ENCODE measurements at regions not wholly inside any gene's neighbourhood (a gene's known extent, or its start where the extent isn't known, plus 50 kb on each side); places are given as distances from the start of the nearest gene placed in this dataset.
"Not testable (repeated sequence)": the region's sequence is repeated elsewhere in the genome, so short reads cannot be mapped to it uniquely, and the experiment has no call there.

- H2AFZ ChIP-seq (ENCODE audit: low read length): no peak overlapping the region
- BruUV-seq (replicated peaks): no TSS peak
- no peak overlapping the region for H3K4me2 ChIP-seq (ENCODE audit: low read length)
- H3K27ac ChIP-seq (ENCODE audit: low read depth, low read length, poor library complexity, severe bottlenecking): no peak overlapping the region
- POLR2A ChIA-PET: interaction anchor here (0.6 kb wide), 1 partner anchor 554 kb away, joined by 3 read pairs; no protein-coding TSS in a partner anchor
- intact Hi-C loops (cut with micrococcal nuclease; ENCODE audit: unreplicated experiment): no loop called here
- no peaks in the 10 kb centered on the region for H3K9me2 ChIP-seq (ENCODE audit: insufficient read depth, low read length)
- no peaks in the 10 kb centered on the region for H3K36me3 ChIP-seq (ENCODE audit: insufficient read depth, low read length)
- H3K4me3 ChIP-seq (ENCODE audit: low read depth, low read length, poor library complexity, severe bottlenecking): no peak overlapping the region
- no peaks in the 10 kb centered on the region for H4K20me1 ChIP-seq (ENCODE audit: insufficient read depth, low read length)
- CTCF ChIA-PET (ENCODE audit: unreplicated experiment): no interaction called here
- H3K79me2 ChIP-seq (ENCODE audit: insufficient read depth, low read depth, low read length): no peaks in the 10 kb centered on the region
- no peaks in the 10 kb centered on the region for H3K9me3 ChIP-seq (ENCODE audit: low read length)
- TF ChIP-seq EZH2phosphoT487 (IDR thresholded peaks at IDR 0.05; ENCODE audit: borderline replicate concordance, low read depth, low read length) (no peak), CTCF (conservative IDR thresholded peaks at IDR 0.05; ENCODE audit: low read length) (no peak)
- no peaks in the 10 kb centered on the region for H3K4me1 ChIP-seq (ENCODE audit: insufficient read depth, low read length, poor library complexity, severe bottlenecking)
- no peak for DNase-seq (ENCODE audit: low spot score)
Measured at GRCh38 chr4:77505958-77506319, 99.7 kb upstream of the CXCL13 start.

- BruUV-seq (replicated peaks): no TSS peak
- no peaks in the 10 kb centered on the region for H3K79me2 ChIP-seq (ENCODE audit: insufficient read depth, low read depth, low read length)
- H3K4me2 ChIP-seq (ENCODE audit: low read length): no peak overlapping the region
- no peak overlapping the region for H2AFZ ChIP-seq (ENCODE audit: low read length)
- no peaks in the 10 kb centered on the region for H4K20me1 ChIP-seq (ENCODE audit: insufficient read depth, low read length)
- no peak overlapping the region for H3K27ac ChIP-seq (ENCODE audit: low read depth, low read length, poor library complexity, severe bottlenecking)
- ChIA-PET CTCF (ENCODE audit: unreplicated experiment) (no interaction called here), POLR2A (no interaction called here)
- DNase-seq (ENCODE audit: low spot score): no peak
- TF ChIP-seq CTCF (conservative IDR thresholded peaks at IDR 0.05; ENCODE audit: low read length) (no peak), EZH2phosphoT487 (IDR thresholded peaks at IDR 0.05; ENCODE audit: borderline replicate concordance, low read depth, low read length) (no peak)
- no peaks in the 10 kb centered on the region for H3K9me3 ChIP-seq (ENCODE audit: low read length)
- no peaks in the 10 kb centered on the region for H3K36me3 ChIP-seq (ENCODE audit: insufficient read depth, low read length)
- intact Hi-C loops (cut with micrococcal nuclease; ENCODE audit: unreplicated experiment): no loop called here
- H3K9me2 ChIP-seq (ENCODE audit: insufficient read depth, low read length): no peaks in the 10 kb centered on the region
- no peaks in the 10 kb centered on the region for H3K4me1 ChIP-seq (ENCODE audit: insufficient read depth, low read length, poor library complexity, severe bottlenecking)
- no peak overlapping the region for H3K4me3 ChIP-seq (ENCODE audit: low read depth, low read length, poor library complexity, severe bottlenecking)
Measured at GRCh38 chr4:77510367-77510766, 95.3 kb upstream of the CXCL13 start.

GRCh38 chr4:77525538-77525937 is 80.1 kb upstream of the CXCL13 start:
- H3K4me1 ChIP-seq (ENCODE audit: insufficient read depth, low read length, poor library complexity, severe bottlenecking): no peaks in the 10 kb centered on the region
- no peaks in the 10 kb centered on the region for H3K36me3 ChIP-seq (ENCODE audit: insufficient read depth, low read length)
- BruUV-seq (replicated peaks): no TSS peak
- no peak overlapping the region for H3K4me2 ChIP-seq (ENCODE audit: low read length)
- intact Hi-C loops (cut with micrococcal nuclease; ENCODE audit: unreplicated experiment): no loop called here
- H3K4me3 ChIP-seq (ENCODE audit: low read depth, low read length, poor library complexity, severe bottlenecking): no peak overlapping the region
- H2AFZ ChIP-seq (ENCODE audit: low read length): no peak overlapping the region
- POLR2A ChIA-PET: interaction anchor here (0.7 kb wide), 2 partner anchors 33 to 53 kb away, joined by 5 to 6 read pairs; no protein-coding TSS in a partner anchor
- H3K79me2 ChIP-seq (ENCODE audit: insufficient read depth, low read depth, low read length): no peaks in the 10 kb centered on the region
- H3K9me2 ChIP-seq (ENCODE audit: insufficient read depth, low read length): no peaks in the 10 kb centered on the region
- no peaks in the 10 kb centered on the region for H4K20me1 ChIP-seq (ENCODE audit: insufficient read depth, low read length)
- DNase-seq (ENCODE audit: low spot score): no peak
- no peak overlapping the region for H3K27ac ChIP-seq (ENCODE audit: low read depth, low read length, poor library complexity, severe bottlenecking)
- CTCF ChIA-PET (ENCODE audit: unreplicated experiment): no interaction called here
- no peaks in the 10 kb centered on the region for H3K9me3 ChIP-seq (ENCODE audit: low read length)
- TF ChIP-seq EZH2phosphoT487 (IDR thresholded peaks at IDR 0.05; ENCODE audit: borderline replicate concordance, low read depth, low read length): no peak
- TF ChIP-seq CTCF (conservative IDR thresholded peaks at IDR 0.05; ENCODE audit: low read length): no peak

GRCh38 chr4:77527900-77528299 is 77.7 kb upstream of the CXCL13 start:
- H3K4me2 ChIP-seq (ENCODE audit: low read length); CTCF ChIA-PET (ENCODE audit: unreplicated experiment); H3K4me1 ChIP-seq (ENCODE audit: insufficient read depth, low read length, poor library complexity, severe bottlenecking); H4K20me1 ChIP-seq (ENCODE audit: insufficient read depth, low read length); H2AFZ ChIP-seq (ENCODE audit: low read length); intact Hi-C loops (cut with micrococcal nuclease; ENCODE audit: unreplicated experiment); H3K4me3 ChIP-seq (ENCODE audit: low read depth, low read length, poor library complexity, severe bottlenecking); H3K79me2 ChIP-seq (ENCODE audit: insufficient read depth, low read depth, low read length); DNase-seq (ENCODE audit: low spot score); H3K27ac ChIP-seq (ENCODE audit: low read depth, low read length, poor library complexity, severe bottlenecking); BruUV-seq (replicated peaks); H3K36me3 ChIP-seq (ENCODE audit: insufficient read depth, low read length); POLR2A ChIA-PET; H3K9me3 ChIP-seq (ENCODE audit: low read length); H3K9me2 ChIP-seq (ENCODE audit: insufficient read depth, low read length): not testable (repeated sequence)

All from OCI-LY7 (cell line).